ENCODE measurements at regions not wholly inside any gene's neighbourhood (a gene's known extent, or its start where the extent isn't known, plus 50 kb on each side); places are given as distances from the start of the nearest gene placed in this dataset.
"Not testable (repeated sequence)": the region's sequence is repeated elsewhere in the genome, so short reads cannot be mapped to it uniquely, and the experiment has no call there.

- intact Hi-C loops (cut with DNase I); DNase-seq (ENCODE audit: low spot score): not testable (repeated sequence)
Measured at GRCh38 chrX:25797796-25798195, 340.3 kb upstream of the MAGEB18 start.

DNA sequence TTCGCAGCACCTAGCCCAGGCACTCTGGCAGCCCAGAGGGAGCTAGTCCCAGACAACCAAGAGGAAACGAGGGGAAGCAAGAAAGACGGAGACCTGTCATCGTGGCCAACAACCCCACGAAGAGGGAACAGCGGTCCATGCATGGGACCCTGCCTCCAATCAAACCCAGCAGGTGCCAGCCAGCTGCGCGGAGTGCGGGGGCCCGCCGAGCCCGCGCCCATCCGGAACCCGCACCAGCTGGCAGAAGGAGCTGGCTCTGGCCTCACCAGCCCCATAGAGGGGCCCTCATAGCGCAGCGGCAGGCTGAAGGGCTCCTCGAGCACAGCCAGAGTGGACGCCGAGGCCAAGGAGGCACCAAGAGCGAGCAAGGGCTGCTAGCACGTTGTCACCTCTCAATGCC is 332.4 kb upstream of the MAGEB18 start:
- intact Hi-C loops (cut with DNase I), result no loop called here
- no peak for DNase-seq (ENCODE audit: low spot score)

DNA sequence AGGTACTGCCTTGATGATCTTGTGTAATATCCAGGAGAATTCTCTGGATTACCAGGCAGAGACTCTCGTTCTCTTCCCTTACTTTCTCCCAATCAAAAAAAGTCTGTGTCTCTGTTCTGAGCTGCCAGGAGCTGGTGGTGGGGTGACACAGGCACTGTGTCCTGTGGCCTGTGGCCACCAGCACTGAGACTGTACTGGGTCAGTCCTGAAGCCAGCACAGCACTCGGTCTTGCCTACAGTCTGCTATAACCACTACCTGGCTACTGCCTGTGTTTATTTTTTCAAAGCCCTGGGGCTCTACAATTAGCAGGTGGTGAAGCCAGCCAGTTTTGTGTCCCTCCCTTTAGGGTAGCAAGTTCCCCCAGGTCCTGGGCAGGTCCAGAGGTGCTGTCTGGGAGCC is 331.1 kb upstream of the MAGEB18 start:
- intact Hi-C loops (cut with DNase I), result no loop called here
- DNase-seq (ENCODE audit: low spot score), result no peak

DNA sequence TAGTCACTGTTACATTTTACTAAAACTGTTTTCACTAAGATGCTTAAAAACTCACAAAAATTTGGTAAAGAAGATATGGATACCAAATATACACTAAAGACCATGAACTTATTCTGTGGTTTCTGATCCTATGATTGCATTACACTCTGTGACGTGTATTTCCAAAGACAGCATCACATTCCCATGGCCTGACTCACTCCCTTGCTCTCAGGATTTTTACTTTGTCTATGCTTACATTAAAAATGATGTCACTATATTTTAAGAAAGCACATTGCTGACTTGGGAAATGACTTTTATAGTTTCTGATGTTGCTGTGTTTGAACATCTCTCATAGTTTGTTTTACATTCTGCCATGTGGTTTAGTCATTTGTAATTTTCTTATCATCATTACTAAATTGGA is 327.9 kb upstream of the MAGEB18 start:
- intact Hi-C loops (cut with DNase I), result no loop called here
- no peak for DNase-seq (ENCODE audit: low spot score)

- intact Hi-C loops (cut with DNase I), result no loop called here
- no peak for DNase-seq (ENCODE audit: low spot score)
Measured at GRCh38 chrX:25819879-25820278, 318.3 kb upstream of the MAGEB18 start.

GRCh38 chrX:25851141-25851540 is 287.0 kb upstream of the MAGEB18 start:
- intact Hi-C loops (cut with DNase I), result no loop called here

DNA sequence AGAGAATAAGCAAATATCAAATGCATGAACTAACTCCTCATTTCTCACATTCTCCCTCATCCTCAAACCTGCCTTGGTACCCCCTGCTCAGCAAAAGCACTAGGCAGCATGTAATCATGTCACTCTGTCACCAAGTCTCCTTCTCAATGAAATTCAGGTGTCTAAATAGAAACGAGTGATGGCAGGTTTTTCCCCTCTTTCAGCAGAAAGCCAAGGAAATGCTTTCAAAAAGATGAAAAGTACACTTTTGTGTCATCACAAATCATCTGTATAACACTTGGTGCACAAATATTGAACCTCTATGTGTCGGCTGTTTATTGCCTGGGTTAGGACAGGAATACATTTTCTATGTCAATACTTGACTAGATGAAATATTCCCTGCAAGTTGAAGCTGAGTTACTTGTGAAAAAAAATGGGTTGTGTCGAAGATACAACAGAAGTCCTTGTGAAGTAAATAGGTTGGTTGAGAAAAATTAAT is 285.1 kb upstream of the MAGEB18 start:
- intact Hi-C loops (cut with DNase I), result no loop called here
- DNase-seq (ENCODE audit: low spot score), result no peak

More at GRCh38 chrX:25851141-25851540, 287.0 kb upstream of the MAGEB18 start:
- DNase-seq (ENCODE audit: low spot score), result no peak

- intact Hi-C loops (cut with DNase I), result no loop called here
- DNase-seq (ENCODE audit: low spot score), result no peak
Measured at GRCh38 chrX:25858273-25858880, 279.8 kb upstream of the MAGEB18 start.

GRCh38 chrX:25860322-25860721 is 277.8 kb upstream of the MAGEB18 start:
- intact Hi-C loops (cut with DNase I), result no loop called here
- no peak for DNase-seq (ENCODE audit: low spot score)

- intact Hi-C loops (cut with DNase I), result no loop called here
- DNase-seq (ENCODE audit: low spot score), result no peak
Measured at GRCh38 chrX:25869761-25870160, 268.4 kb upstream of the MAGEB18 start.

DNA sequence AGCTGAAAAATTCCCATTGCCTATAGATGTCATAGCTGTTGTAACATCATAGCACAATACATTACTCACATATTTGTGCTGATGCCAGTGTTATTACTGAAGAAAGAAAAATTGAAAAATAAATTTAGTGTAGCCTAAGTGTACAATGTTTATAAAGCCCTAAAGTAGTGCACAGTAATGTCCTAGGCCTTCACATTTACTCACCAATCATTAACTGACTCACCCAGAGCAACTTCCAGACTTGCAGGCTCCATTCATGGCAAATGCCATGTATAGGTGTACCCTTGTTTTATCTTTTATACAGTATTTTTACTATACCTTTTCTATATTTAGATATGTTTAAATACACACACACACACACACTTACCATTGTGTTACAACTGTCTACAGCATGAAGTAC is 265.4 kb upstream of the MAGEB18 start:
- intact Hi-C loops (cut with DNase I), result no loop called here
- DNase-seq (ENCODE audit: low spot score), result no peak

- DNase-seq (ENCODE audit: low spot score), result no peak
- intact Hi-C loops (cut with DNase I), result no loop called here
Measured at GRCh38 chrX:25873196-25873595, 264.9 kb upstream of the MAGEB18 start.

GRCh38 chrX:25878806-25879205 is 259.3 kb upstream of the MAGEB18 start:
- intact Hi-C loops (cut with DNase I), result no loop called here
- no peak for DNase-seq (ENCODE audit: low spot score)

- not testable (repeated sequence) for DNase-seq (ENCODE audit: low spot score)
Measured at GRCh38 chrX:25882503-25882902, 255.6 kb upstream of the MAGEB18 start.

GRCh38 chrX:25897758-25898157 is 240.4 kb upstream of the MAGEB18 start:
- intact Hi-C loops (cut with DNase I), result no loop called here
- DNase-seq (ENCODE audit: low spot score), result no peak

More at GRCh38 chrX:25882503-25882902, 255.6 kb upstream of the MAGEB18 start:
- intact Hi-C loops (cut with DNase I), result not testable (repeated sequence)

GRCh38 chrX:25905728-25906127 is 232.4 kb upstream of the MAGEB18 start:
- DNase-seq (ENCODE audit: low spot score); intact Hi-C loops (cut with DNase I): not testable (repeated sequence)

DNA sequence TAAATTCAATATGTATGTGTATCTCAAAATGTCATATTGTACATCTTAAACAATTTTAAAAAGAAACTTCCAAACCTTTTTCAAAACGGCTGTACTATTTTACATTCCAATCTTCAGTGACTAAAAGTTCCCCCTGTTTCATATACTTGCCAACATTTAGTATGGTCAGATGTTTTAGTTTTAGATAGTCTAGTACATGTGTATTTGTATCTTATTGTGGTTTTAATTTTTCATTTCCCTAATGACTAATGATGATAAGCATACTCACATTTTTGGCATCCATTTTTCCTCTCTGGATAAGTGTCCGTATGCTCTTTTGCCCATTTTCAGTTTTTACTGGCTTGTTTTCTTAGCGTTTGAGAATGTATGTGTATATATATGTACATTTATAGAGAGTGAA is 212.2 kb upstream of the MAGEB18 start:
- DNase-seq (ENCODE audit: low spot score), result no peak
- intact Hi-C loops (cut with DNase I), result no loop called here

DNA sequence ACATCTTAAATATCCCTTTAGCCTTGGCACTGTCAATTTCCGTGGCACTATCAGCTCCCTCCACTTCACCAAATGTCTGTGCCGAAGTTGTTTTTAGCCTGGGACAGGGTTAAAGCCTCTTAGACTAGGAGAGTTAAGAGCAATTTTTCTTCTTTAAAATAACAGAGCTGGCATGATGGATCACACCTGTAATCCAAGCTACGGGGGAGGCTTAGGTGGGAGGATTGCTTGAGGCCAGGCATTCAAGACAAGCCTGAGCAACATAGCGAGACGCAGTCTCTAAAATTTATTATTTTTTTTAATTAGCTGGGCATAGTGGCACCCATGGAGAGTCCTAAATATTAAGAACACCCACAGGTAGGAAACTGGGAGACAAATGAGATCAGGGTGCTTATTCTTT is 209.8 kb upstream of the MAGEB18 start:
- no peak for DNase-seq (ENCODE audit: low spot score)
- intact Hi-C loops (cut with DNase I), result no loop called here

GRCh38 chrX:25941087-25941486 is 197.1 kb upstream of the MAGEB18 start:
- intact Hi-C loops (cut with DNase I), result no loop called here

GRCh38 chrX:25941559-25942250 is 196.4 kb upstream of the MAGEB18 start:
- intact Hi-C loops (cut with DNase I), result no loop called here
- DNase-seq (ENCODE audit: low spot score), result no peak

More at GRCh38 chrX:25941087-25941486, 197.1 kb upstream of the MAGEB18 start:
- no peak for DNase-seq (ENCODE audit: low spot score)

DNA sequence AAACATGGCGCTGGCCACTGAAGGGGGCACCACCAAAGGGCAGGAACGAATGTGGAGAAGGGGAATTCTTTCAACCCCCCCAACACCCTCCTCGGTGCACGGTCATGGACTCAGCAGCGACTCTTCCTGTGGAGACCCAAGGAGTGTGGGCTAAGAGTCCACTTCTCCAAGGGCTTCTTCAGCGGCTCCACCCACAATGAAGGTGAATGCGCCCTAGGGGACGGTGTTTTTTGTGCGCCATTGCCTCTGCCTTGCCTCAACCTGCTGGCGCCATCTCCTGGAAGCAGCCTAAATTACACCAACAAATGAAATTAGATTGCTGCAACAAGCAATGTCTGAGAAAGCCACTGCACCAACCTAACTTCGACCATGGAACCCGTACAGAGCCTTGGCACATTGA is 169.2 kb upstream of the MAGEB18 start:
- intact Hi-C loops (cut with DNase I), result no loop called here
- no peak for DNase-seq (ENCODE audit: low spot score)
